ENCODE measurements at regions not wholly inside any gene's neighbourhood (a gene's known extent, or its start where the extent isn't known, plus 50 kb on each side); places are given as distances from the start of the nearest gene placed in this dataset.

- TF ChIP-seq CTCF (conservative IDR thresholded peaks at IDR 0.05; ENCODE audit: low read length): no peak
- TF ChIP-seq EZH2phosphoT487 (IDR thresholded peaks at IDR 0.05; ENCODE audit: borderline replicate concordance, low read depth, low read length): no peak
These were observed 163.7 kb upstream of the POU3F1 start for GRCh38 chr1:38210021-38210894.
